Right lobe of liver (tissue), 4 donors: ENCODE measurements at regions not wholly inside any gene's neighbourhood (a gene's known extent, or its start where the extent isn't known, plus 50 kb on each side); places are given as distances from the start of the nearest gene placed in this dataset.
"Not testable (repeated sequence)": the region's sequence is repeated elsewhere in the genome, so short reads cannot be mapped to it uniquely, and the experiment has no call there.

ENCODE experiments used
- POLR2A ChIP-seq: fragments of 450-650 bp; IDR thresholded peaks from one replicate; pipeline ENCODE4 v1.6.1; 2017; ENCODE audit warnings: antibody characterized with exemption, mild to moderate bottlenecking
- TF ChIP-seq, protein P1 (sequence below), 4 donors: fragments of 200-600 bp in 3 of 4; fragments of 450-650 bp in 1 of 4; IDR thresholded peaks; one replicate each; pipeline versions ENCODE4 v1.5.1 to v1.8.0; 2016 to 2022; ENCODE audit warnings: antibody characterized with exemption in 4 of 4, mild to moderate bottlenecking in 2 of 4
- donor health status: DM: no; HTN: no; CAD: no.
- donor health status: DM: no; HTN: no; CAD: no.
- donor health status: DM: no; HTN: yes; CAD: no.

DNA sequence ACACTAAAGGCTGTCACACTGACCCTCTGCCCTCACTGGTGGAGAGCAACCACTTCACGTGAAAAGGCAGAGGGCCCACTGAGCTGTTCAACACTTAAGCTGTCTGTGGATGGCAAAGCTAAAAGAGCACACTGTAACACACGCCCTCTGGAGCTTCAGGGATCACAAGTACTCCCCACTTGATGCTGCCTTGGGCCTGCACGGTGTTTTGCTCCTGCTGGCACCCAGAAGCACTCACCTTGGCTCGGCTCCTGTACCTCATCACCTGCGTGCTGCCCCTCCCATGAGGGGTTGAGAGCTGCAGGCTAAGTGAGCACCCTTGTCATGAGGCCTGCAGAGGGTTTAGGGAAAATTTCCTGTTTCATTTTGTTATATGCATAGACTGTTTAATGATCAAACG, 96.0 kb downstream of the PROP1 start:
- TF ChIP-seq, protein P1, sequence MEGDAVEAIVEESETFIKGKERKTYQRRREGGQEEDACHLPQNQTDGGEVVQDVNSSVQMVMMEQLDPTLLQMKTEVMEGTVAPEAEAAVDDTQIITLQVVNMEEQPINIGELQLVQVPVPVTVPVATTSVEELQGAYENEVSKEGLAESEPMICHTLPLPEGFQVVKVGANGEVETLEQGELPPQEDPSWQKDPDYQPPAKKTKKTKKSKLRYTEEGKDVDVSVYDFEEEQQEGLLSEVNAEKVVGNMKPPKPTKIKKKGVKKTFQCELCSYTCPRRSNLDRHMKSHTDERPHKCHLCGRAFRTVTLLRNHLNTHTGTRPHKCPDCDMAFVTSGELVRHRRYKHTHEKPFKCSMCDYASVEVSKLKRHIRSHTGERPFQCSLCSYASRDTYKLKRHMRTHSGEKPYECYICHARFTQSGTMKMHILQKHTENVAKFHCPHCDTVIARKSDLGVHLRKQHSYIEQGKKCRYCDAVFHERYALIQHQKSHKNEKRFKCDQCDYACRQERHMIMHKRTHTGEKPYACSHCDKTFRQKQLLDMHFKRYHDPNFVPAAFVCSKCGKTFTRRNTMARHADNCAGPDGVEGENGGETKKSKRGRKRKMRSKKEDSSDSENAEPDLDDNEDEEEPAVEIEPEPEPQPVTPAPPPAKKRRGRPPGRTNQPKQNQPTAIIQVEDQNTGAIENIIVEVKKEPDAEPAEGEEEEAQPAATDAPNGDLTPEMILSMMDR (IDR thresholded peaks at IDR 0.05): not testable (repeated sequence)
- not testable (repeated sequence) for TF ChIP-seq POLR2A
